ENCODE measurements at regions not wholly inside any gene's neighbourhood (a gene's known extent, or its start where the extent isn't known, plus 50 kb on each side); places are given as distances from the start of the nearest gene placed in this dataset.

DNA sequence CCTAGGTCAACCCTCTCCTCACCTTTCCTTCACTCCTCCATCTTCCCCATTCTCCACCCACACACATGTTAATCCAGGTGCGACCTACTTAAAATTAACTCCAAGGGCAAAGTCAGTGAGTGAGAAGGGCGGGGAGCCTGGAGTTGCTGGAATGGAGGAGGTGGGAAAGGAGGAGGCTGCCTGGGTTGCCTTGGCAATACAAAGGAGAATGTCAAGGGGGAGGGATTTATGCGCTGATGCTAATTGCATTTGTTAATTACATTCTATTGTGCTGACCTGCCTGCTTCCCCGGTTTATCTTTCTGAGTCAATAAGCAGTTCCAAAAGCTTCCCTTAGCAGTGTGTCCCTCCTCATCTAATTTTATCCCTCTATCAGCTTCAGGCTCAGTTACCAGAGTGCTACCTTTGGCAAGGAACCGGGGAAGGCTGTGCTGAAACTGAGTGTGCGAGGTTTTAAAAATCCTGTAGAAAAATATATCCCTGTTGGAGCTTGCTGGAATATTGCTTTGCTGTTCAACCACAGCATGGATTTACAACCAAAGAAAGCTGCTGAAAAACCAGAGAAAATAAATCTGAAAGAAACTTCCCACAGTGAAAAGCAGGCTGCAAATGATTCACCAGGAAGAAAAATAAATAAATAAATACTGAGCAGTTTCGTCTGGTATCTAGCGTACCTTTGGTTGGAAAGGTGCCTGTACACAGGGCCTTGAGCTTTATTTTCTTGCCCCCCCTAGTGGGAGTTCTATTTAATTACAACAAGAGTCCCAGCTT lies 113.2 kb upstream of the DGKB start:
- peak; percentile 22 for DNase-seq (ENCODE audit: low read depth, low spot score)
- POLR2A ChIA-PET: interaction anchor here (1.0 kb wide), 1 partner anchor 298 kb away, joined by 3 read pairs; no protein-coding TSS in a partner anchor
- H3K27me3 ChIP-seq (ENCODE audit: control insufficient read depth, insufficient read depth, low read length): no peaks in the 10 kb centered on the region
- intact Hi-C loops (cut with micrococcal nuclease; ENCODE audit: unreplicated experiment): loop anchor here (2.0 to 10.0 kb wide), 2 partner anchors 297 to 1059 kb away; no protein-coding TSS in a partner anchor
- H3K4me1 ChIP-seq (ENCODE audit: control insufficient read depth, insufficient read depth, low read length): no peaks in the 10 kb centered on the region
- TF ChIP-seq CTCF (IDR thresholded peaks at IDR 0.05) (peak; percentile 79), TCF7L2 (IDR thresholded peaks at IDR 0.05; ENCODE audit: low read depth, low read length) (no peak)
- CTCF ChIA-PET: interaction anchor here (0.5 to 1.4 kb wide), 6 partner anchors 8 to 593 kb away, joined by 3 to 12 read pairs (median 4); no protein-coding TSS in a partner anchor
- H3K9me3 ChIP-seq (ENCODE audit: control insufficient read depth, insufficient read depth, low read depth, low read length): no peaks in the 10 kb centered on the region
- H3K27ac ChIP-seq (ENCODE audit: low read length): no peak overlapping the region
- H3K4me3 ChIP-seq (ENCODE audit: low read depth in 2 of 2, low read length in 2 of 2): peak overlapping the region; percentile 1 to 7; a peak in 2 of 4 replicates
- BruUV-seq (replicated peaks): no TSS peak
- in situ Hi-C loops (cut with HindIII; ENCODE audit: low pct_unique_long_range_greater_than_20kb, low sequenced_read_pairs): no loop called here
- peak; percentile 97 for ATAC-seq
- no peaks in the 10 kb centered on the region for H3K36me3 ChIP-seq (ENCODE audit: control insufficient read depth, insufficient read depth, low read length)

DNA sequence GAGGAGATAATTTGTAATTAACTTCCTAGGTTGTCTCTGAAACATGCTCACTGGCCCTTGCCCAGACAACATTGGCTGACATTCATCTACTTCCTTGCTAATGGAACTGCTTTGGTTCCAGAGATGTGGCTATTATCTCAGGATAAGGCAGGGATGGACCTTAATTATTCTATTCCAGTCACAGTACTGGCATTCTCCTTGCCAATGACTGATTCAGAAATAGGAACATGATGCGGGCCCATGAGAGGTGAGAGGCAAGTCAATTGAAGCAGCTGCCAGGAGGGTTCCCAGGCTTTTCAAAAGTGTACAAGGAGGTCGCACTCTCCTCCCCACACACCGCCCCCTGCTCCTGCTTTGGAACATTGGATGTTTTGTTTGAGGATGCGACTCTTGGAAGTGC lies 109.6 kb upstream of the DGKB start:
- BruUV-seq (replicated peaks): no TSS peak
- in situ Hi-C loops (cut with HindIII; ENCODE audit: low pct_unique_long_range_greater_than_20kb, low sequenced_read_pairs) (no loop called here), intact Hi-C loops (cut with micrococcal nuclease; ENCODE audit: unreplicated experiment) (loop anchor here (10.0 kb wide), 1 partner anchor 1063 kb away; no protein-coding TSS in a partner anchor)
- Histone ChIP-seq H3K27ac (ENCODE audit: low read length) (no peak overlapping the region), H3K9me3 (ENCODE audit: control insufficient read depth, insufficient read depth, low read depth, low read length) (no peaks in the 10 kb centered on the region), H3K4me3 (ENCODE audit: low read depth in 2 of 2, low read length in 2 of 2) (no peak overlapping the region), H3K27me3 (ENCODE audit: control insufficient read depth, insufficient read depth, low read length) (no peaks in the 10 kb centered on the region), H3K4me1 (ENCODE audit: control insufficient read depth, insufficient read depth, low read length) (no peaks in the 10 kb centered on the region), H3K36me3 (ENCODE audit: control insufficient read depth, insufficient read depth, low read length) (no peaks in the 10 kb centered on the region)
- DNase-seq (ENCODE audit: low read depth, low spot score) (no peak), ATAC-seq (no peak)
- POLR2A ChIA-PET: no interaction called here
- TF ChIP-seq POLR2AphosphoS5 (IDR thresholded peaks at IDR 0.05; ENCODE audit: low read depth, low read length): no peak
- no peak for TF ChIP-seq TCF7L2 (IDR thresholded peaks at IDR 0.05; ENCODE audit: low read depth, low read length)
- TF ChIP-seq CTCF (IDR thresholded peaks at IDR 0.05): no peak
- TF ChIP-seq SIN3A (IDR thresholded peaks at IDR 0.05; ENCODE audit: borderline replicate concordance, insufficient read depth, low read depth, low read length): no peak
- no peak for TF ChIP-seq REST (IDR thresholded peaks at IDR 0.05; ENCODE audit: insufficient read depth in 1 of 2, low read depth in 2 of 2, low read length in 1 of 2)
- CTCF ChIA-PET: no interaction called here
